A673 (cell line): ENCODE measurements at regions not wholly inside any gene's neighbourhood (a gene's known extent, or its start where the extent isn't known, plus 50 kb on each side); places are given as distances from the start of the nearest gene placed in this dataset.

Experiments used
- CTCF ChIP-seq: fragments of 300-800, 200-600 bp; sonication (generic); conservative IDR thresholded peaks from 2 replicates; pipeline ENCODE4 v1.5.1; 2017; ENCODE audit warnings: low read depth, mild to moderate bottlenecking, antibody characterized with exemption, low read length, moderate library complexity, mixed read lengths
- EZH2 ChIP-seq: fragments of 200-600 bp; sonication (generic); IDR thresholded peaks from 2 replicates; pipeline ENCODE4 v1.6.1; 2017; ENCODE audit warnings: borderline replicate concordance, low read depth, mild to moderate bottlenecking, mixed read lengths, antibody characterized with exemption, low read length; ENCODE audit not compliant: poor library complexity, severe bottlenecking

- TF ChIP-seq CTCF (no peak), EZH2 (no peak)
Observed at GRCh38 chr12:83318386-83319098, 631.8 kb downstream of the TMTC2 start.
